Mucosa of descending colon (tissue), 3 donors: ENCODE measurements at regions not wholly inside any gene's neighbourhood (a gene's known extent, or its start where the extent isn't known, plus 50 kb on each side); places are given as distances from the start of the nearest gene placed in this dataset.
"Not testable (repeated sequence)": the region's sequence is repeated elsewhere in the genome, so short reads cannot be mapped to it uniquely, and the experiment has no call there.

Experiments used
- ATAC-seq: fragments of 200-7000 bp; cut with Tn5 transposase; one replicate; pipeline ENCODE4 v1.9.1; 2020; ENCODE audit warnings: mild to moderate bottlenecking, moderate library complexity
- DNase-seq, 3 donors: peaks; one replicate each; pipeline ENCODE4 v3.0.0-alpha.2; 2020
- H3K36me3 ChIP-seq: fragments of 200-600 bp; one replicate; pipeline ENCODE4 v1.8.0; 2021; ENCODE audit warnings: low read depth, mild to moderate bottlenecking
- H3K4me1 ChIP-seq: fragments of 200-600 bp; one replicate; pipeline ENCODE4 v1.8.0; 2021; ENCODE audit warnings: low read depth, mild to moderate bottlenecking
- H3K4me3 ChIP-seq: fragments of 200-600 bp; one replicate; pipeline ENCODE4 v1.8.0; 2021; ENCODE audit warnings: mild to moderate bottlenecking
- H3K9me3 ChIP-seq: fragments of 200-600 bp; one replicate; pipeline ENCODE4 v1.8.0; 2021; ENCODE audit warnings: mild to moderate bottlenecking
- intact Hi-C, 2 donors: fragments of 100-400 bp; cut with DNase I in 1 of 2; cut with micrococcal nuclease in 1 of 2; formaldehyde crosslinking; loops; one replicate each; pipeline versions ENCODE4 v1.11.0 to v1.11.1; 2022; cut with DNase I, micrococcal nuclease
- donor health status: DM: no; HTN: no; CAD: no; lungs with moderate emphysema.
- donor health status: DM: no; HTN: no; CAD: no.
- donor health status: DM: no; HTN: yes; CAD: no.

DNA sequence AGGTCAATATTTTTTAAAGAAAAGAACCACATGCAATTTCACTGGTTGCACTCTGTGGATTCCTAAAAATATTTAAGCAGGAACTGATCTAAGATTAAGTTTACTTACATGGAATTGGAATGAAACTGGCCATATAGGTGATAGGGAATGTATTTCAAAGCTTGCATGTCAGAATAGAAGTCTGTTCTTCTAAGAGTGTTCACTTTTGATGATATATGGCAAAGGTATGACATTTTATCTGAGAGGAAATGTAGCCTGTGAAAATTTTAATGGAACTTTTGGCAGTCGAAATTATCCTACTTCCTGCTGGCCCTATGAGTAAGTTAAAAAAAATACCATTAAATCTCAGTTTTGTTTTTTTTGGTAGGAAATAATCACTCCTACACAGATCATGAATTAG is 1538.4 kb downstream of the CDY2B start:
- DNase-seq, intact Hi-C loops: not testable (repeated sequence)

DNA sequence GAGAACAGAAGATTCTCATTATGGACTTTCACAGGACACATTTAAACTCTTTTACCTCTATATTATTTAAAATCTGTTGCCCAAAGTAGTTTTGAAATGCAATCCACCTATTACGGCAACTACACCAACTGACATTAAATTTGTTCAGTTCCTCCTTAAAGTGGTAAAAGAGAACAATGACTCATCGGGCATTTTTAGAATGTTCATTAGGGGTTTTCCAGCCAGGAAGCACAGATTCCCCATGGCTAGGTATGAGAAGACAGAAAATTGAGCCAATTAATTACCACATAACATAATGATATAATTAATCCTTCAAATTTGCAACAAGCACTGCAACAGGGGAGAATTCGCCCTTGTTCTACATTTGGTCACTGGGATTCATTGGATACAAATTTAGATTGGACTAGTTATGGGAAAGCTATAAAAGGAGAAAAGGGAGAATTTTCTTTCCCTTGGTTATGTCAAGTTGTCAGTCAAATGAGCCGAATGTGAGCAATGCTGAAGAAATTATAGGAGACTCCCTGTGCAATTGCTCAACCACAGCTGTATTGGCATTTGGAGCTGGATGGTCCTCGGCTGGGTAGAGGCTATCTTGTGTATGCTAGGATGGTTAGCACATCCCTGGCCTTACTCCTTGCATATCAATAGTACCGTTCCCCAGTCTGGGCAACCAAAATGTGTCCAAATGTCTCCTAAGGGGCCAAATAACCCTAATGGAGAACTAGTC is 1549.8 kb downstream of the CDY2B start:
- ATAC-seq, intact Hi-C loops: not testable (repeated sequence)

More for the DNA sequence above, 1538.4 kb downstream of the CDY2B start:
- H3K9me3 ChIP-seq, H3K4me3 ChIP-seq, H3K36me3 ChIP-seq, H3K4me1 ChIP-seq, ATAC-seq: not testable (repeated sequence)

DNA sequence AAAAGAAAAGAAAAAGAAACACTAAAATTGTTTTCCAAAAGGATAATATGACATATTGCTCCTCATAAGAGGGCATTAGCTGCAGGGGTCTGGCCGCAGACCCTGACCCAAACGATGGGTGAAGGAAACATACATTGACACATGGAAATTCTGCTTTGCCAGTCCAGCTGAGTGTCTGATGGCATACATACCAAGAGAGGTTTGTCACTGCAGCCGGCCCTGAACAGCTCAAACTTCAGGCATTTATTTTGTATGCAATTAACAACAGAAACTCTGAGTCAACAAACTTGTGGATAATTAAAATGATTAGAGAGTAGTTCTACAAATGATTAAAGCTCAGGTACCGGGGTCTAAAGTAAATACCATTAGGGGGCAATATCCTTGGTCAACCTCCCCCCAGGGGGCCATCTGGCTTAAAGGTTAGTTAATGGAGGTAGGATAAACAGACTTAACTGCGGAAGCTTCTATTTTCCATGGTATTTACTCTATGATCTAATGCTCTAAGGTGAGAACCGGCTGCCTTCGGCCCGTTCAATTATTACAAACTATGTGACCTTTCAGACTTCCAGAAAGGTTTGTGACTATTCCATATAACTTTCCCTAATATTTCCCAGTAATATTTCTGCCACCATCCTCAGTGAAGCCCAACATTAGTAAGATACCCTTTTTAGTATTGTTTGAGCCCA is 1550.7 kb downstream of the CDY2B start:
- H3K4me1 ChIP-seq, DNase-seq, H3K9me3 ChIP-seq, intact Hi-C loops, H3K4me3 ChIP-seq, ATAC-seq, H3K36me3 ChIP-seq: not testable (repeated sequence)

More for the DNA sequence above, 1549.8 kb downstream of the CDY2B start:
- H3K36me3 ChIP-seq, H3K4me1 ChIP-seq, H3K4me3 ChIP-seq, H3K9me3 ChIP-seq, DNase-seq: not testable (repeated sequence)
